B cell (primary cell): ENCODE measurements at regions not wholly inside any gene's neighbourhood (a gene's known extent, or its start where the extent isn't known, plus 50 kb on each side); places are given as distances from the start of the nearest gene placed in this dataset.

Source experiments
- ATAC-seq: fragments of 200-7000 bp; cut with Tn5 transposase; one replicate; pipeline ENCODE4 v1.10.0; 2021; ENCODE audit warnings: low read depth, mild to moderate bottlenecking, moderate number of reproducible peaks, moderate library complexity
- CTCF ChIA-PET: fragments of 350-600 bp; sonication (Branson Sonifier 250); formaldehyde crosslinking; loops from one replicate; lab custom pipeline; 2021; ENCODE audit warnings: antibody characterized with exemption, inconsistent platforms; lab: Charles Lee
- POLR2A ChIA-PET: fragments of 350-600 bp; sonication (Branson Sonifier 250); formaldehyde crosslinking; loops from one replicate; lab custom pipeline; 2021; ENCODE audit warnings: antibody characterized with exemption; lab: Charles Lee
- DNase-seq: peaks from one replicate; pipeline ENCODE4 v3.0.0; 2013
- H2AFZ ChIP-seq: 2 replicates; pipeline ENCODE4 v1.6.1; 2012; ENCODE audit warnings: mild to moderate bottlenecking, low read depth, low read length; ENCODE audit not compliant: insufficient read depth, poor library complexity, severe bottlenecking
- H3K27ac ChIP-seq, 2 donors: 1 replicate in 1 of 2; 2 replicates in 1 of 2; pipeline ENCODE4 v1.5.1; 2012 to 2013; ENCODE audit warnings: low read length in 2 of 2, mild to moderate bottlenecking in 2 of 2, moderate library complexity in 1 of 2
- H3K27me3 ChIP-seq, 4 experiments: fragments of 200-600 bp in 1 of 4; sonication (generic) in 1 of 4; replicated peaks in 1 of 4; 1 replicate in 2 of 4; 2 replicates in 2 of 4; pipeline versions ENCODE4 v1.6.1 to v1.7.0; 2013 to 2016; ENCODE audit warnings: low read length in 3 of 4, mild to moderate bottlenecking in 2 of 4, mixed read lengths in 1 of 4, moderate library complexity in 1 of 4; ENCODE audit not compliant: insufficient read depth in 4 of 4, control insufficient read depth in 3 of 4; ENCODE audit errors: control extremely low read depth in 1 of 4
- H3K36me3 ChIP-seq, 2 experiments: replicated peaks in 1 of 2; 1 replicate in 1 of 2; 2 replicates in 1 of 2; pipeline versions ENCODE4 v1.6.1 to v1.7.1; 2013; ENCODE audit warnings: low read length in 1 of 2; ENCODE audit not compliant: insufficient read depth in 2 of 2, control insufficient read depth in 1 of 2; ENCODE audit errors: control extremely low read depth in 1 of 2, extremely low read depth in 1 of 2
- H3K4me1 ChIP-seq, 2 donors: fragments of 200-600 bp in 1 of 2; sonication (generic) in 1 of 2; 1 replicate in 1 of 2; 2 replicates in 1 of 2; pipeline versions ENCODE4 v1.5.1 to v1.6.1; 2013 to 2017; ENCODE audit warnings: low read length in 2 of 2; ENCODE audit not compliant: control insufficient read depth in 2 of 2, insufficient read depth in 2 of 2
- H3K4me2 ChIP-seq: replicated peaks from 2 replicates; pipeline ENCODE3; 2012; ENCODE audit warnings: mild to moderate bottlenecking, low read depth, low read length; ENCODE audit not compliant: poor library complexity, severe bottlenecking
- H3K4me3 ChIP-seq, 5 experiments: fragments of 200-600 bp in 1 of 5; sonication (generic) in 1 of 5; 1 replicate in 3 of 5; 2 replicates in 2 of 5; pipeline versions ENCODE4 v1.5.1 to v1.7.0; 2011 to 2016; ENCODE audit warnings: low read length in 4 of 5, mild to moderate bottlenecking in 4 of 5, low read depth in 2 of 5, control low read depth in 1 of 5, moderate library complexity in 1 of 5; ENCODE audit not compliant: insufficient read depth in 1 of 5; ENCODE audit errors: control extremely low read depth in 1 of 5, extremely low read depth in 1 of 5
- H3K79me2 ChIP-seq: fragments of 200-600 bp; sonication (generic); one replicate; pipeline ENCODE4 v1.6.0; 2016; ENCODE audit warnings: low read length; ENCODE audit not compliant: control insufficient read depth, insufficient read depth
- H3K9ac ChIP-seq: fragments of 200-600 bp; sonication (generic); 2 replicates; pipeline ENCODE4 v1.6.1; 2017; ENCODE audit warnings: mild to moderate bottlenecking, low read length, moderate library complexity
- H3K9me3 ChIP-seq, 3 donors: one replicate each; pipeline versions ENCODE4 v1.6.1 to v1.7.1; 2013; ENCODE audit warnings: low read length in 2 of 3; ENCODE audit not compliant: control insufficient read depth in 2 of 3, insufficient read depth in 1 of 3; ENCODE audit errors: control extremely low read depth in 1 of 3
- H4K20me1 ChIP-seq: 2 replicates; pipeline ENCODE4 v1.6.0; 2012; ENCODE audit warnings: mild to moderate bottlenecking, low read length; ENCODE audit not compliant: insufficient read depth, control insufficient read depth, poor library complexity, severe bottlenecking
- H3K27ac Mint-ChIP-seq: one replicate; pipeline ENCODE4 v1.8.0; 2021; ENCODE audit warnings: mixed read lengths
- H3K27me3 Mint-ChIP-seq: one replicate; pipeline ENCODE4 v1.8.0; 2021; ENCODE audit warnings: mixed read lengths
- H3K4me1 Mint-ChIP-seq: one replicate; pipeline ENCODE4 v1.8.0; 2021; ENCODE audit warnings: mixed read lengths
- H3K4me3 Mint-ChIP-seq: one replicate; pipeline ENCODE4 v1.8.0; 2021; ENCODE audit warnings: mixed read lengths
- H3K9me3 Mint-ChIP-seq: one replicate; pipeline ENCODE4 v1.8.0; 2022; ENCODE audit warnings: mixed read lengths; ENCODE audit not compliant: insufficient read depth
- CTCF ChIP-seq: fragments of 200-600 bp; IDR thresholded peaks from one replicate; pipeline ENCODE4 v1.8.0; 2022; ENCODE audit warnings: antibody characterized with exemption, mild to moderate bottlenecking
- EZH2 ChIP-seq: IDR thresholded peaks from 2 replicates; pipeline ENCODE4 v1.6.1; 2012; ENCODE audit warnings: borderline replicate concordance, low read depth, mild to moderate bottlenecking, moderate library complexity, low read length; ENCODE audit not compliant: insufficient read depth, poor library complexity, severe bottlenecking
- WGBS: methylation state at CpG from one replicate; pipeline ENCODE4 v1.1.5; 2013; ENCODE audit warnings: missing lambda C conversion rate; ENCODE audit not compliant: insufficient coverage; 5-methylcytosine and 5-hydroxymethylcytosine counted together
- intact Hi-C: fragments of 100-400 bp; cut with micrococcal nuclease; formaldehyde crosslinking; loops from one replicate; pipeline ENCODE4 v1.10.0; 2022

GRCh38 chr2:234863043-234863934 is 88.5 kb upstream of the SH3BP4 start:
- Mint-ChIP-seq H3K4me1 (no peaks in the 10 kb centered on the region), H3K4me3 (no peak overlapping the region), H3K27ac (no peak overlapping the region), H3K27me3 (no peaks in the 10 kb centered on the region), H3K9me3 (peaks cover 8% of the 10 kb centered on the region)
- no peaks in the 10 kb centered on the region for H3K4me1 ChIP-seq
- H3K79me2 ChIP-seq = no peaks in the 10 kb centered on the region
- no peaks in the 10 kb centered on the region for H3K27me3 ChIP-seq
- no peaks in the 10 kb centered on the region for H3K36me3 ChIP-seq
- H3K27ac ChIP-seq = no peak overlapping the region
- 92% methylated on average over 16 of the region's 17 CpGs for WGBS
- CTCF ChIA-PET = no interaction called here
- no peak overlapping the region for H2AFZ ChIP-seq
- H3K9me3 ChIP-seq = peaks cover 2 to 15% (median 3%) of the 10 kb centered on the region in 3 donors
- no peaks in the 10 kb centered on the region for H4K20me1 ChIP-seq
- TF ChIP-seq EZH2 (no peak), CTCF (no peak)
- DNase-seq = no peak
- intact Hi-C loops = no loop called here
- ATAC-seq = no peak
- H3K4me2 ChIP-seq = no peak overlapping the region
- POLR2A ChIA-PET = no interaction called here
- no peak overlapping the region for H3K9ac ChIP-seq
- no peak overlapping the region for H3K4me3 ChIP-seq
